HUES6 (cell line): ENCODE measurements at regions not wholly inside any gene's neighbourhood (a gene's known extent, or its start where the extent isn't known, plus 50 kb on each side); places are given as distances from the start of the nearest gene placed in this dataset.

ENCODE experiments used
- H3K27ac ChIP-seq: 2 replicates; pipeline ENCODE4 v1.7.0; 2013; ENCODE audit warnings: low read depth, mild to moderate bottlenecking, low read length, inconsistent platforms
- H3K27me3 ChIP-seq: 2 replicates; pipeline ENCODE4 v1.6.1; 2013; ENCODE audit warnings: low read length; ENCODE audit not compliant: control insufficient read depth, insufficient read depth
- H3K36me3 ChIP-seq: 2 replicates; pipeline ENCODE4 v1.6.1; 2013; ENCODE audit warnings: low read length; ENCODE audit not compliant: control insufficient read depth, insufficient read depth
- H3K4me1 ChIP-seq: 2 replicates; pipeline ENCODE4 v1.6.1; 2013; ENCODE audit warnings: low read length; ENCODE audit not compliant: control insufficient read depth, insufficient read depth
- H3K4me3 ChIP-seq: 2 replicates; pipeline ENCODE4 v1.5.1; 2013; ENCODE audit warnings: low read depth, low read length
- H3K9ac ChIP-seq: one replicate; pipeline ENCODE4 v1.6.1; 2013; ENCODE audit warnings: mild to moderate bottlenecking, low read length
- H3K9me3 ChIP-seq: 2 replicates; pipeline ENCODE4 v1.6.1; 2013; ENCODE audit warnings: low read depth, low read length; ENCODE audit not compliant: control insufficient read depth, insufficient read depth

DNA sequence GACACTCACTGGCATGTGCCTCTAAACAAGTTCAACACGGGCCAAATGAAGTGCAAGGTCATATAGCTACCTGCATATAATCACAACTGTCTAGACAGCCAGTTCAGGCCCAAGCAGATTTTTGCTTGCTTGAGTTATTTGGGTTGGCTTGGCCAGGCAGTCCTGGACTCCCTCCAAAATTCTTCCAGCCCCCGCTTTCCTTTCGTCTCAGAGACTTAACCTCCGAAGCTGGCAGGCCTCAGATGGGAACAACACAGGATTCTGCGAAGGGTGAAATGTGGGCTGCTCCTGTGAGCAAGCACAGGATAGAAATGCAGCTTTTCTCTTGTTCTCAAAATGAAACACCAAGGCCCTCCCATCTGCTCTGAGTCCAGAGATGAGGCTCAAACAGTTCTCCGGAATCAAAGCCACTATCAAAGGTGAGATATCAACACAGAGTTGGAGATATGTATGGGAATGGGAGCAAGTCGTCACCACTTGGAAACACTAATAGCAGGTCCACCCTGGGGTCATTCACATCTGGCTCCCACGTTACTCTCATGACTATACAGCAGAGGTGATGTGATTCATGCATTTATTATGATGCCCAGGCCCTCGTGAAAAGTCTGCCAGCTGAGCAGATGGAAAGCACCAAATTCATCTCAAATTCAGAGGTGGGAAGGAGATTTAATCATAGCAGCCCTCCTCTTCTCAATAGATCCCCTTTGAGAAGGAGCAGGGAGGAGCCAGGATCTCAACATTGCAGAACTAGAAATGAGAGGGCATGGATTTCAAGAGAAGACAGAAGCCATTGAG lies 389.8 kb downstream of the NUAK1 start:
- Histone ChIP-seq H3K27me3 (no peaks in the 10 kb centered on the region), H3K4me3 (no peak overlapping the region), H3K9ac (no peak overlapping the region), H3K4me1 (peaks cover 9% of the 10 kb centered on the region; the same call in 1 of the 2 replicates), H3K9me3 (no peaks in the 10 kb centered on the region), H3K36me3 (no peaks in the 10 kb centered on the region), H3K27ac (no peak overlapping the region)

- Histone ChIP-seq H3K9ac (no peak overlapping the region), H3K9me3 (no peaks in the 10 kb centered on the region), H3K27ac (no peak overlapping the region), H3K36me3 (no peaks in the 10 kb centered on the region), H3K4me1 (peaks cover 4% of the 10 kb centered on the region; the same call in 1 of the 2 replicates), H3K4me3 (no peak overlapping the region), H3K27me3 (no peaks in the 10 kb centered on the region)
These were observed 388.7 kb downstream of the NUAK1 start for GRCh38 chr12:105750096-105750495.

GRCh38 chr12:105754313-105754712 lies 384.4 kb downstream of the NUAK1 start:
- no peak overlapping the region for H3K4me3 ChIP-seq
- H3K9me3 ChIP-seq: no peaks in the 10 kb centered on the region
- no peaks in the 10 kb centered on the region for H3K36me3 ChIP-seq
- H3K27ac ChIP-seq: no peak overlapping the region
- H3K9ac ChIP-seq: no peak overlapping the region
- H3K4me1 ChIP-seq: no peaks in the 10 kb centered on the region
- no peaks in the 10 kb centered on the region for H3K27me3 ChIP-seq

- no peak overlapping the region for H3K27ac ChIP-seq
- no peaks in the 10 kb centered on the region for H3K36me3 ChIP-seq
- no peak overlapping the region for H3K4me3 ChIP-seq
These were observed 381.8 kb downstream of the NUAK1 start for GRCh38 chr12:105756961-105757360.

GRCh38 chr12:105759149-105759548 lies 379.6 kb downstream of the NUAK1 start:
- Histone ChIP-seq H3K27ac (no peak overlapping the region), H3K4me3 (no peak overlapping the region), H3K9me3 (no peaks in the 10 kb centered on the region), H3K4me1 (peaks cover 5% of the 10 kb centered on the region), H3K36me3 (no peaks in the 10 kb centered on the region), H3K27me3 (no peaks in the 10 kb centered on the region), H3K9ac (no peak overlapping the region)

More at GRCh38 chr12:105756961-105757360, 381.8 kb downstream of the NUAK1 start:
- no peaks in the 10 kb centered on the region for H3K9me3 ChIP-seq
- peaks cover 5% of the 10 kb centered on the region for H3K4me1 ChIP-seq
- H3K9ac ChIP-seq: no peak overlapping the region
- H3K27me3 ChIP-seq: no peaks in the 10 kb centered on the region

DNA sequence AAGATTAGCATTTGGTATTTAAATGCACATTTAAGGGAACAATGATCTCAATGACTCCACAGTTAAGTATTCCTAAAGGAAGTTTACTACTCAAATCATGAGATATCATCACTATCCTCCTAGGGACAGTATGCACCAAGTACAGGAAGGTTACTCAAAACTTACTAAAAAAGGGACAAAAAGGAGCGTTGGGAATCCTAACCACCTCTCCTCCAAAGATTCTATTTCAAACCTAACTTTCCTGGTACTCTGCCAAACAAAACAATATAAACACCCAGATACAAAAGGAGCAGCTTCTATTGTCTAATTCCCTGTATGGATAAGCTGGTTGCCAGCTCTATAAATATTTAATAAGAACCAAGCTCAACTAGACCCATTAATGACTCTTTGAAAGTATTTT lies 377.7 kb downstream of the NUAK1 start:
- Histone ChIP-seq H3K36me3 (no peaks in the 10 kb centered on the region), H3K27ac (no peak overlapping the region), H3K4me1 (peaks cover 5% of the 10 kb centered on the region), H3K9ac (no peak overlapping the region), H3K4me3 (no peak overlapping the region), H3K9me3 (no peaks in the 10 kb centered on the region), H3K27me3 (no peaks in the 10 kb centered on the region)

- H3K4me1 ChIP-seq: peaks cover 5% of the 10 kb centered on the region
- H3K36me3 ChIP-seq: no peaks in the 10 kb centered on the region
- H3K9me3 ChIP-seq: no peaks in the 10 kb centered on the region
- H3K27ac ChIP-seq: no peak overlapping the region
- no peak overlapping the region for H3K9ac ChIP-seq
- H3K27me3 ChIP-seq: no peaks in the 10 kb centered on the region
- H3K4me3 ChIP-seq: no peak overlapping the region
These were observed 374.4 kb downstream of the NUAK1 start for GRCh38 chr12:105764216-105764835.

DNA sequence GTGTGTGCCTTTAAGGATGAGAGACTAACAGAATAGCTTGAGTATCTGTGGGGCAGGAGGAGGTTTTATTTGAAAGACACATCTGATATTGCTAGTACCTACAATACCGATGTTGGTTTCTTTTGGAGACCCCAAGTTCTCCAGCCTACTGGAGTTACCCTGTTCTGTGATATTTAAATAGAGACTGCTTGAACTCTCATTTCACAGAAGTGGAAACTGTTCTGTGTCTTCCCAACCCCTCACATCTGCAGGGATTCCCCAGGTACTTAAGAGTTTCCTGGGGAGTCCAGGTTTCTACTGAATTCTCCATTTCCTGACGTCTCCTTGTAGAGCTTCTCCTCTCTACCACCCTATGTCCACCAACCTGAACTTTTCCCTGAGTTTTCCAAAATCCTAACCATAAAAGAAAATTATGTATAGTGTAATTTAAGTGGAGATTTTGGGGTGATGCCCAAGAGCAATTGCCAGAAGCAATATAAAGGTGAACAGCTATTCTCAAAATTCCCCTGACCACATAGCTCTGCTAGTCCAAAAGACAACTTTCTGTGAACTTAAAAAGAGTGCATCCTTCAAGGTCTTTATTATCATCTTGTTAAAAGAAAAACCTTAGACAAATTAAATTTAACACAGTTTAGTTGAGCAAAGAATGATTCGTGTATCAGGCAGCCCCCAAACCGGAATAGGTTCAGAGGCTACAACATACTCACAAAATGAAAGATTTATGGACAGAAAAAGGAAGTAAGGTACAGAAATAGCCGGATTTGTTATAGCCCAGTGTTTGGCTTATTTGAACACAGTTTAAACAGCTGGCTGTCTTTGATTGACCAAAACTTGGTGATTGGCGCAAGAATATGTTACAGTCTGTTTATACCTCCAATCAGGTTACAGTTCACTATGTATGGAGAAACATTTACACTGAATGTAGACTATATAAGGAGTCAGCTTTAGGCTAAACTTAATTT lies 373.4 kb downstream of the NUAK1 start:
- no peak overlapping the region for H3K9ac ChIP-seq

DNA sequence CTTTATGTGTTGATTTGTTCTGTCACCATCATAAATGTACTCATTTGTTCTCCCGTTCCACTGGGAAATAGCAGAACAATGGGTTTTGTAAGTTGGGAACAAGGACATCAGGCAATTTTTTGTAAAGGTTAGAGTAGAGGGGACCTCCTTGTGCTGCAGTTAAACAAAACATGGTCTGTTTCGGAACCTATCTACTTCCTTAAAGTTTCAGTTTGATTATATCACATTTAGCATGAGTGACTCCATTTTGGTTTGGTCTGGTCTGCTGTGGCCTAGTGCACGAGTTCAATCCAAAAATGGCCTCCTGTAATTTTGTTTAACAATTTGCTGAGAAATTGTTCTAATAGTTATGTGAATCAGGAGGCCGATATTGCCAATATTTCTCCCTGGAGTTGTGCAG lies 372.7 kb downstream of the NUAK1 start:
- H3K27me3 ChIP-seq: no peaks in the 10 kb centered on the region
- H3K9me3 ChIP-seq: no peaks in the 10 kb centered on the region
- H3K4me3 ChIP-seq: no peak overlapping the region
- H3K27ac ChIP-seq: no peak overlapping the region
- H3K9ac ChIP-seq: no peak overlapping the region
- no peaks in the 10 kb centered on the region for H3K36me3 ChIP-seq
- peaks cover 3% of the 10 kb centered on the region for H3K4me1 ChIP-seq

More for the DNA sequence above, 373.4 kb downstream of the NUAK1 start:
- H3K4me1 ChIP-seq: peaks cover 5% of the 10 kb centered on the region
- H3K36me3 ChIP-seq: no peaks in the 10 kb centered on the region
- no peaks in the 10 kb centered on the region for H3K9me3 ChIP-seq
- no peaks in the 10 kb centered on the region for H3K27me3 ChIP-seq
- H3K27ac ChIP-seq: no peak overlapping the region
- H3K4me3 ChIP-seq: no peak overlapping the region

- Histone ChIP-seq H3K4me3 (no peak overlapping the region), H3K36me3 (no peaks in the 10 kb centered on the region), H3K27ac (no peak overlapping the region), H3K27me3 (no peaks in the 10 kb centered on the region), H3K4me1 (no peaks in the 10 kb centered on the region), H3K9me3 (no peaks in the 10 kb centered on the region), H3K9ac (no peak overlapping the region)
These were observed 369.3 kb downstream of the NUAK1 start for GRCh38 chr12:105769486-105769885.
